ENCODE measurements at regions not wholly inside any gene's neighbourhood (a gene's known extent, or its start where the extent isn't known, plus 50 kb on each side); places are given as distances from the start of the nearest gene placed in this dataset.

GRCh38 chr3:193895409-193895808 lies 240.5 kb upstream of the HES1 start:
- no peak overlapping the region for H3K4me3 Mint-ChIP-seq
- H3K4me1 Mint-ChIP-seq = no peaks in the 10 kb centered on the region
- no peaks in the 10 kb centered on the region for H3K27me3 Mint-ChIP-seq
- no peak for DNase-seq
- no peaks in the 10 kb centered on the region for H3K9me3 Mint-ChIP-seq
- no peak overlapping the region for H3K27ac Mint-ChIP-seq
- ATAC-seq = no peak
- no peaks in the 10 kb centered on the region for H3K36me3 Mint-ChIP-seq (ENCODE audit: low read depth)

- H3K4me1 Mint-ChIP-seq = no peaks in the 10 kb centered on the region
- no peaks in the 10 kb centered on the region for H3K9me3 Mint-ChIP-seq
- no peak overlapping the region for H3K27ac Mint-ChIP-seq
- no peak for ATAC-seq
- no peaks in the 10 kb centered on the region for H3K36me3 Mint-ChIP-seq (ENCODE audit: low read depth)
- no peak for DNase-seq
- no peaks in the 10 kb centered on the region for H3K27me3 Mint-ChIP-seq
- H3K4me3 Mint-ChIP-seq = no peak overlapping the region
Measured at GRCh38 chr3:193896419-193896818, 239.5 kb upstream of the HES1 start.

- H3K27ac Mint-ChIP-seq = no peak overlapping the region
Measured at GRCh38 chr3:193897288-193897687, 238.7 kb upstream of the HES1 start.

GRCh38 chr3:193897731-193898180 lies 238.2 kb upstream of the HES1 start:
- ATAC-seq (no peak), DNase-seq (no peak)
- H3K9me3 Mint-ChIP-seq = no peaks in the 10 kb centered on the region
- no peak overlapping the region for H3K4me3 Mint-ChIP-seq
- no peaks in the 10 kb centered on the region for H3K36me3 Mint-ChIP-seq (ENCODE audit: low read depth)
- no peak overlapping the region for H3K27ac Mint-ChIP-seq
- H3K4me1 Mint-ChIP-seq = no peaks in the 10 kb centered on the region
- H3K27me3 Mint-ChIP-seq = no peaks in the 10 kb centered on the region

More at GRCh38 chr3:193897288-193897687, 238.7 kb upstream of the HES1 start:
- Mint-ChIP-seq H3K9me3 (no peaks in the 10 kb centered on the region), H3K27me3 (no peaks in the 10 kb centered on the region), H3K4me3 (no peak overlapping the region), H3K4me1 (no peaks in the 10 kb centered on the region), H3K36me3 (ENCODE audit: low read depth) (no peaks in the 10 kb centered on the region)
- ATAC-seq (no peak), DNase-seq (no peak)

GRCh38 chr3:193899001-193899400 lies 236.9 kb upstream of the HES1 start:
- Mint-ChIP-seq H3K27me3 (no peaks in the 10 kb centered on the region), H3K27ac (no peak overlapping the region), H3K9me3 (no peaks in the 10 kb centered on the region), H3K36me3 (ENCODE audit: low read depth) (no peaks in the 10 kb centered on the region), H3K4me1 (no peaks in the 10 kb centered on the region), H3K4me3 (no peak overlapping the region)
- no peak for ATAC-seq
- DNase-seq = no peak

GRCh38 chr3:193901007-193901406 lies 234.9 kb upstream of the HES1 start:
- no peaks in the 10 kb centered on the region for H3K27me3 Mint-ChIP-seq
- H3K4me1 Mint-ChIP-seq = no peaks in the 10 kb centered on the region
- no peak overlapping the region for H3K4me3 Mint-ChIP-seq

GRCh38 chr3:193902607-193903511 lies 233.1 kb upstream of the HES1 start:
- no peak for DNase-seq
- no peak overlapping the region for H3K27ac Mint-ChIP-seq

More at GRCh38 chr3:193901007-193901406, 234.9 kb upstream of the HES1 start:
- DNase-seq = no peak
- Mint-ChIP-seq H3K27ac (no peak overlapping the region), H3K9me3 (no peaks in the 10 kb centered on the region), H3K36me3 (ENCODE audit: low read depth) (no peaks in the 10 kb centered on the region)
- ATAC-seq = no peak

GRCh38 chr3:193903512-193903817 lies 232.5 kb upstream of the HES1 start:
- DNase-seq (no peak), ATAC-seq (no peak)
- peaks cover 6% of the 10 kb centered on the region for H3K9me3 Mint-ChIP-seq
- H3K4me3 Mint-ChIP-seq = no peak overlapping the region
- no peaks in the 10 kb centered on the region for H3K4me1 Mint-ChIP-seq
- H3K27me3 Mint-ChIP-seq = no peaks in the 10 kb centered on the region
- no peaks in the 10 kb centered on the region for H3K36me3 Mint-ChIP-seq (ENCODE audit: low read depth)
- H3K27ac Mint-ChIP-seq = no peak overlapping the region

More at GRCh38 chr3:193902607-193903511, 233.1 kb upstream of the HES1 start:
- no peaks in the 10 kb centered on the region for H3K27me3 Mint-ChIP-seq
- no peaks in the 10 kb centered on the region for H3K9me3 Mint-ChIP-seq
- no peaks in the 10 kb centered on the region for H3K36me3 Mint-ChIP-seq (ENCODE audit: low read depth)
- H3K4me3 Mint-ChIP-seq = no peak overlapping the region
- no peaks in the 10 kb centered on the region for H3K4me1 Mint-ChIP-seq
- no peak for ATAC-seq

- no peak for ATAC-seq
- no peaks in the 10 kb centered on the region for H3K4me1 Mint-ChIP-seq
- no peaks in the 10 kb centered on the region for H3K36me3 Mint-ChIP-seq (ENCODE audit: low read depth)
Measured at GRCh38 chr3:193903966-193904365, 232.0 kb upstream of the HES1 start.

GRCh38 chr3:193905541-193906396 lies 230.2 kb upstream of the HES1 start:
- Mint-ChIP-seq H3K4me1 (peaks cover 7% of the 10 kb centered on the region), H3K36me3 (ENCODE audit: low read depth) (no peaks in the 10 kb centered on the region), H3K9me3 (peaks cover 6% of the 10 kb centered on the region), H3K27me3 (no peaks in the 10 kb centered on the region), H3K4me3 (no peak overlapping the region), H3K27ac (no peak overlapping the region)
- DNase-seq = no peak
- no peak for ATAC-seq

More at GRCh38 chr3:193903966-193904365, 232.0 kb upstream of the HES1 start:
- Mint-ChIP-seq H3K4me3 (no peak overlapping the region), H3K27me3 (no peaks in the 10 kb centered on the region), H3K27ac (no peak overlapping the region), H3K9me3 (peaks cover 6% of the 10 kb centered on the region)
- DNase-seq = no peak

- no peak overlapping the region for H3K27ac Mint-ChIP-seq
- H3K4me3 Mint-ChIP-seq = no peak overlapping the region
- peaks cover 6% of the 10 kb centered on the region for H3K9me3 Mint-ChIP-seq
- peaks cover 19% of the 10 kb centered on the region for H3K4me1 Mint-ChIP-seq
- H3K27me3 Mint-ChIP-seq = no peaks in the 10 kb centered on the region
- H3K36me3 Mint-ChIP-seq (ENCODE audit: low read depth) = no peaks in the 10 kb centered on the region
- DNase-seq (no peak), ATAC-seq (no peak)
Measured at GRCh38 chr3:193906849-193907410, 229.0 kb upstream of the HES1 start.

GRCh38 chr3:193908181-193908744 lies 227.7 kb upstream of the HES1 start:
- no peak for DNase-seq
- Mint-ChIP-seq H3K36me3 (ENCODE audit: low read depth) (no peaks in the 10 kb centered on the region), H3K9me3 (peaks cover 6% of the 10 kb centered on the region), H3K4me1 (peaks cover 25% of the 10 kb centered on the region), H3K27ac (no peak overlapping the region), H3K27me3 (no peaks in the 10 kb centered on the region), H3K4me3 (no peak overlapping the region)
- ATAC-seq = no peak

GRCh38 chr3:193909387-193909786 lies 226.6 kb upstream of the HES1 start:
- ATAC-seq = no peak
- H3K36me3 Mint-ChIP-seq (ENCODE audit: low read depth) = no peaks in the 10 kb centered on the region

GRCh38 chr3:193910310-193910709 lies 225.6 kb upstream of the HES1 start:
- no peak for DNase-seq
- H3K27me3 Mint-ChIP-seq = no peaks in the 10 kb centered on the region
- no peak overlapping the region for H3K27ac Mint-ChIP-seq
- peaks cover 6% of the 10 kb centered on the region for H3K9me3 Mint-ChIP-seq
- H3K4me1 Mint-ChIP-seq = peaks cover 25% of the 10 kb centered on the region
- H3K4me3 Mint-ChIP-seq = no peak overlapping the region
- ATAC-seq = no peak
- no peaks in the 10 kb centered on the region for H3K36me3 Mint-ChIP-seq (ENCODE audit: low read depth)

More at GRCh38 chr3:193909387-193909786, 226.6 kb upstream of the HES1 start:
- Mint-ChIP-seq H3K4me1 (peaks cover 25% of the 10 kb centered on the region), H3K27me3 (no peaks in the 10 kb centered on the region), H3K9me3 (peaks cover 6% of the 10 kb centered on the region), H3K4me3 (no peak overlapping the region), H3K27ac (no peak overlapping the region)
- no peak for DNase-seq
